Karpas-422 (cell line): ENCODE measurements at regions not wholly inside any gene's neighbourhood (a gene's known extent, or its start where the extent isn't known, plus 50 kb on each side); places are given as distances from the start of the nearest gene placed in this dataset.

Experiments used
- DNase-seq: peaks from one replicate; pipeline ENCODE4 v3.0.0-alpha.2; 2015
- H2AFZ ChIP-seq: fragments of 200-600 bp; sonication (generic); 2 replicates; pipeline ENCODE4 v1.6.1; 2014; ENCODE audit warnings: antibody characterized with exemption, low read length, mixed read lengths
- H3K27ac ChIP-seq: fragments of 200-600 bp; sonication (generic); 2 replicates; pipeline ENCODE4 v1.5.1; 2014; ENCODE audit warnings: mild to moderate bottlenecking, low read length, moderate library complexity
- H3K27me3 ChIP-seq: fragments of 200-600 bp; sonication (generic); 2 replicates; pipeline ENCODE4 v1.6.1; 2014; ENCODE audit warnings: low read length, mixed read lengths
- H3K36me3 ChIP-seq: fragments of 200-600 bp; sonication (generic); 2 replicates; pipeline ENCODE4 v1.6.1; 2014; ENCODE audit warnings: low read length, mixed read lengths; ENCODE audit not compliant: insufficient read depth
- H3K4me1 ChIP-seq: fragments of 200-600 bp; sonication (generic); 2 replicates; pipeline ENCODE4 v1.6.1; 2014; ENCODE audit warnings: mild to moderate bottlenecking, low read length, mixed read lengths
- H3K4me2 ChIP-seq: fragments of 200-600 bp; sonication (generic); 2 replicates; pipeline ENCODE4 v1.6.1; 2014; ENCODE audit warnings: low read length, low read depth, mild to moderate bottlenecking; ENCODE audit not compliant: poor library complexity, severe bottlenecking
- H3K4me3 ChIP-seq: fragments of 200-600 bp; sonication (generic); 2 replicates; pipeline ENCODE4 v1.5.1; 2014; ENCODE audit warnings: mild to moderate bottlenecking, antibody characterized with exemption, low read length, mixed read lengths
- H3K79me2 ChIP-seq: fragments of 200-600 bp; sonication (generic); 2 replicates; pipeline ENCODE4 v1.6.1; 2014; ENCODE audit warnings: mild to moderate bottlenecking, low read length, mixed read lengths
- H3K9ac ChIP-seq: fragments of 200-600 bp; sonication (generic); 2 replicates; pipeline ENCODE4 v1.6.0; 2014; ENCODE audit warnings: low read length
- H3K9me2 ChIP-seq: fragments of 200-600 bp; sonication (generic), shearing (Covaris generic); replicated peaks from 2 replicates; pipeline ENCODE4 v1.6.0; 2014; ENCODE audit warnings: mild to moderate bottlenecking, low read length, moderate library complexity; ENCODE audit not compliant: insufficient read depth
- H3K9me3 ChIP-seq: fragments of 300-700, 200-600 bp; sonication (generic); 2 replicates; pipeline ENCODE4 v1.6.1; 2014; ENCODE audit warnings: low read length, mixed read lengths
- H4K20me1 ChIP-seq: fragments of 200-600 bp; sonication (generic); 2 replicates; pipeline ENCODE4 v1.6.1; 2014; ENCODE audit warnings: mild to moderate bottlenecking, antibody characterized with exemption, low read length, low read depth; ENCODE audit not compliant: insufficient read depth

- no peaks in the 10 kb centered on the region for H3K36me3 ChIP-seq
- no peak overlapping the region for H3K4me2 ChIP-seq
- H3K4me3 ChIP-seq, result no peak overlapping the region
- H3K9me2 ChIP-seq, result no peaks in the 10 kb centered on the region
- no peak overlapping the region for H3K9ac ChIP-seq
- H2AFZ ChIP-seq, result no peak overlapping the region
- DNase-seq, result no peak
- H3K27me3 ChIP-seq, result no peaks in the 10 kb centered on the region
- H4K20me1 ChIP-seq, result no peaks in the 10 kb centered on the region
- no peaks in the 10 kb centered on the region for H3K9me3 ChIP-seq
- no peaks in the 10 kb centered on the region for H3K79me2 ChIP-seq
- H3K27ac ChIP-seq, result peak overlapping the region; percentile 64
- peaks cover 63% of the 10 kb centered on the region for H3K4me1 ChIP-seq
Measured at GRCh38 chr14:61898568-61898967, 136.3 kb downstream of the SNAPC1 start.

GRCh38 chr14:61899497-61899896, 137.3 kb downstream of the SNAPC1 start:
- Histone ChIP-seq H3K36me3 (no peaks in the 10 kb centered on the region), H3K9me3 (no peaks in the 10 kb centered on the region), H3K4me1 (peaks cover 54% of the 10 kb centered on the region), H3K9me2 (no peaks in the 10 kb centered on the region), H3K4me3 (no peak overlapping the region), H3K79me2 (no peaks in the 10 kb centered on the region), H3K27me3 (no peaks in the 10 kb centered on the region), H3K9ac (peak overlapping the region; percentile 12; the same call in 1 of the 2 replicates), H3K4me2 (no peak overlapping the region), H2AFZ (no peak overlapping the region; the same call in 1 of the 2 replicates), H3K27ac (peak overlapping the region; percentile 64), H4K20me1 (no peaks in the 10 kb centered on the region)
- DNase-seq, result peak; percentile 67

- Histone ChIP-seq H3K4me2 (no peak overlapping the region), H3K9ac (no peak overlapping the region), H3K9me2 (no peaks in the 10 kb centered on the region), H2AFZ (no peak overlapping the region), H3K4me3 (no peak overlapping the region), H3K36me3 (no peaks in the 10 kb centered on the region), H3K27me3 (no peaks in the 10 kb centered on the region), H3K4me1 (no peaks in the 10 kb centered on the region), H3K27ac (no peak overlapping the region), H4K20me1 (no peaks in the 10 kb centered on the region), H3K9me3 (no peaks in the 10 kb centered on the region), H3K79me2 (no peaks in the 10 kb centered on the region)
- no peak for DNase-seq
Measured at GRCh38 chr14:61904946-61905345, 142.7 kb downstream of the SNAPC1 start.

- peak; percentile 95 for DNase-seq
- Histone ChIP-seq H3K4me3 (peak overlapping the region; percentile 17), H3K9ac (peak overlapping the region; percentile 6; the same call in 1 of the 2 replicates), H3K9me2 (no peaks in the 10 kb centered on the region), H3K27me3 (no peaks in the 10 kb centered on the region), H3K9me3 (no peaks in the 10 kb centered on the region), H3K4me1 (peaks cover 29% of the 10 kb centered on the region), H2AFZ (peak overlapping the region; percentile 41), H4K20me1 (no peaks in the 10 kb centered on the region), H3K4me2 (peak overlapping the region; percentile 51), H3K79me2 (no peaks in the 10 kb centered on the region), H3K27ac (peak overlapping the region; percentile 82), H3K36me3 (no peaks in the 10 kb centered on the region)
Measured at GRCh38 chr14:61911574-61911973, 149.4 kb downstream of the SNAPC1 start.

- Histone ChIP-seq H3K4me2 (no peak overlapping the region), H3K4me1 (peaks cover 6% of the 10 kb centered on the region; the same call in 1 of the 2 replicates), H3K27ac (no peak overlapping the region), H3K9ac (no peak overlapping the region), H3K9me2 (no peaks in the 10 kb centered on the region), H2AFZ (no peak overlapping the region), H3K27me3 (no peaks in the 10 kb centered on the region), H4K20me1 (no peaks in the 10 kb centered on the region), H3K9me3 (no peaks in the 10 kb centered on the region), H3K79me2 (no peaks in the 10 kb centered on the region), H3K4me3 (no peak overlapping the region), H3K36me3 (no peaks in the 10 kb centered on the region)
- no peak for DNase-seq
Measured at GRCh38 chr14:61918998-61919397, 156.8 kb downstream of the SNAPC1 start.

GRCh38 chr14:61923348-61923747, 161.1 kb downstream of the SNAPC1 start:
- no peak overlapping the region for H3K27ac ChIP-seq
- no peaks in the 10 kb centered on the region for H3K9me2 ChIP-seq
- no peak overlapping the region for H3K9ac ChIP-seq
- no peak for DNase-seq
- H3K9me3 ChIP-seq, result no peaks in the 10 kb centered on the region
- no peak overlapping the region for H3K4me2 ChIP-seq
- no peaks in the 10 kb centered on the region for H3K27me3 ChIP-seq
- no peaks in the 10 kb centered on the region for H3K36me3 ChIP-seq
- no peaks in the 10 kb centered on the region for H4K20me1 ChIP-seq
- peaks cover 47% of the 10 kb centered on the region for H3K4me1 ChIP-seq
- H2AFZ ChIP-seq, result no peak overlapping the region
- no peak overlapping the region for H3K4me3 ChIP-seq
- no peaks in the 10 kb centered on the region for H3K79me2 ChIP-seq

- Histone ChIP-seq H3K4me3 (no peak overlapping the region), H3K4me1 (peaks cover 64% of the 10 kb centered on the region), H3K9me3 (no peaks in the 10 kb centered on the region), H3K36me3 (no peaks in the 10 kb centered on the region), H3K27ac (no peak overlapping the region; the same call in 1 of the 2 replicates), H3K27me3 (no peaks in the 10 kb centered on the region), H2AFZ (peak overlapping the region; percentile 81), H3K9ac (no peak overlapping the region), H3K4me2 (peak overlapping the region; percentile 30), H3K79me2 (no peaks in the 10 kb centered on the region), H4K20me1 (no peaks in the 10 kb centered on the region), H3K9me2 (no peaks in the 10 kb centered on the region)
- DNase-seq, result peak; percentile 84
Measured at GRCh38 chr14:61925043-61925442, 162.8 kb downstream of the SNAPC1 start.

- Histone ChIP-seq H3K4me2 (peak overlapping the region; percentile 67), H4K20me1 (no peaks in the 10 kb centered on the region), H2AFZ (no peak overlapping the region), H3K27me3 (no peaks in the 10 kb centered on the region), H3K9me3 (no peaks in the 10 kb centered on the region), H3K9ac (no peak overlapping the region), H3K4me3 (no peak overlapping the region), H3K27ac (peak overlapping the region; percentile 89; the same call in 1 of the 2 replicates), H3K4me1 (peaks cover 72% of the 10 kb centered on the region), H3K79me2 (no peaks in the 10 kb centered on the region), H3K9me2 (no peaks in the 10 kb centered on the region), H3K36me3 (no peaks in the 10 kb centered on the region)
- DNase-seq, result no peak
Measured at GRCh38 chr14:61925732-61926435, 163.7 kb downstream of the SNAPC1 start.
